ENCODE measurements at regions not wholly inside any gene's neighbourhood (a gene's known extent, or its start where the extent isn't known, plus 50 kb on each side); places are given as distances from the start of the nearest gene placed in this dataset.

GRCh38 chr9:80586786-80587330 lies 1015.1 kb downstream of the TLE4 start:
- WGBS, 4 donors: 80 to 93% (median 87%) methylated on average over 1 of the region's 1 CpG
- intact Hi-C loops (cut with DNase I): no loop called here
- no peak for TF ChIP-seq CTCF (IDR thresholded peaks at IDR 0.05)
- TF ChIP-seq POLR2A (IDR thresholded peaks at IDR 0.05): no peak

GRCh38 chr9:80571953-80572352 lies 1000.2 kb downstream of the TLE4 start:
- WGBS, 4 donors: 72 to 82% (median 75%) methylated on average over 3 of the region's 3 CpGs
- H3K4me1 ChIP-seq (replicated peaks in 1 of 2): no peaks in the 10 kb centered on the region
- no peak overlapping the region for H3K4me3 ChIP-seq
- TF ChIP-seq CTCF (IDR thresholded peaks at IDR 0.05) (no peak), POLR2A (IDR thresholded peaks at IDR 0.05) (no peak)
- intact Hi-C loops (cut with DNase I): no loop called here
- no peak overlapping the region for H3K27ac ChIP-seq
- no peaks in the 10 kb centered on the region for H3K27me3 ChIP-seq
- H3K36me3 ChIP-seq (replicated peaks in 1 of 2): no peaks in the 10 kb centered on the region
- DNase-seq: no peak
- H3K9me3 ChIP-seq (replicated peaks in 1 of 3): peaks cover 0 to 5% (median 5%) of the 10 kb centered on the region in 3 donors

More at GRCh38 chr9:80586786-80587330, 1015.1 kb downstream of the TLE4 start:
- no peak for DNase-seq
- no peak overlapping the region for H3K4me3 ChIP-seq
- no peaks in the 10 kb centered on the region for H3K9me3 ChIP-seq (replicated peaks in 1 of 3)
- no peaks in the 10 kb centered on the region for H3K36me3 ChIP-seq (replicated peaks in 1 of 2)
- H3K27ac ChIP-seq: no peak overlapping the region
- no peaks in the 10 kb centered on the region for H3K4me1 ChIP-seq (replicated peaks in 1 of 2)
- no peaks in the 10 kb centered on the region for H3K27me3 ChIP-seq

GRCh38 chr9:80569236-80569635 lies 997.5 kb downstream of the TLE4 start:
- no peaks in the 10 kb centered on the region for H3K27me3 ChIP-seq
- no peak for TF ChIP-seq CTCF (IDR thresholded peaks at IDR 0.05)
- no peak for TF ChIP-seq POLR2A (IDR thresholded peaks at IDR 0.05)
- no peak for DNase-seq
- WGBS, 4 donors: 66 to 83% (median 77%) methylated on average over 1 of the region's 1 CpG
- no peak overlapping the region for H3K4me3 ChIP-seq
- intact Hi-C loops (cut with DNase I): no loop called here
- no peak overlapping the region for H3K27ac ChIP-seq
- H3K36me3 ChIP-seq (replicated peaks in 1 of 2): no peaks in the 10 kb centered on the region
- H3K4me1 ChIP-seq (replicated peaks in 1 of 2): no peaks in the 10 kb centered on the region
- peaks cover 0 to 5% (median 5%) of the 10 kb centered on the region in 3 donors for H3K9me3 ChIP-seq (replicated peaks in 1 of 3)

GRCh38 chr9:80561526-80561925 lies 989.8 kb downstream of the TLE4 start:
- no peaks in the 10 kb centered on the region for H3K36me3 ChIP-seq (replicated peaks in 1 of 2)
- H3K9me3 ChIP-seq (replicated peaks in 1 of 3): no peaks in the 10 kb centered on the region
- no peak overlapping the region for H3K27ac ChIP-seq
- no peaks in the 10 kb centered on the region for H3K4me1 ChIP-seq (replicated peaks in 1 of 2)
- H3K4me3 ChIP-seq: no peak overlapping the region
- 56 to 67% (median 62%) methylated on average over 2 of the region's 2 CpGs for WGBS, 4 donors
- TF ChIP-seq POLR2A (IDR thresholded peaks at IDR 0.05): no peak
- TF ChIP-seq CTCF (IDR thresholded peaks at IDR 0.05): no peak
- intact Hi-C loops (cut with DNase I): no loop called here
- DNase-seq: no peak
- H3K27me3 ChIP-seq: no peaks in the 10 kb centered on the region

Data from adrenal gland (tissue), 9 donors.